ENCODE measurements at regions not wholly inside any gene's neighbourhood (a gene's known extent, or its start where the extent isn't known, plus 50 kb on each side); places are given as distances from the start of the nearest gene placed in this dataset. TPM values are rescaled to one million over a fixed set of nuclear protein-coding genes. Genes with fewer than 3 reads are reported as not detected.

DNA sequence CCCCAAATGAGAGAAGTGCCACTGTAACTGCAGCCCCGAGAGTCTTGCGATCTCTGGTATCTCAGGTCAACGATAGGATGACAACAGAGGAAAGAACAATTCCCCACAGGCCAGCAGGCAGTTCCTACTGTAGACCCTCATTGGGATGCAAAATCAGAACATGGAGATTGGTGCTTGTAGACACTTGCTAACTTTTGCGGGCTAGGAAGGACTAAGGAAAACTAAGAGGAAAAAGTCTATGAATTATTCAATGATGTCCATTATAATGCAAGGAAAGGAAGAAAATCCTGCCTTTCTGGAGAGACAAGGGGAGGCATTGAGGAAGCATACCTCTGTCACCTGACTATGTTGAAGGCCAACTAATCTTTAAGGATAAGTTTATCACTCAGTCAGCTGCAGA is 51.9 kb upstream of the CWC22 start:
- no peak for DNase-seq

GRCh38 chr2:180057706-180058412 is 50.8 kb upstream of the CWC22 start:
- no peak for DNase-seq

Small RNAs in the stretch of these regions (small RNA-seq; reads per million reads assigned to genes)
- gene AC012669.1 (ENCODE audit: low replicate concordance), result not detected

All from skin of body (tissue), 2 donors.